Pancreas (tissue), 10 donors: ENCODE measurements at regions not wholly inside any gene's neighbourhood (a gene's known extent, or its start where the extent isn't known, plus 50 kb on each side); places are given as distances from the start of the nearest gene placed in this dataset.
A peak's percentile ranks its signal among the peaks of the same experiment; 100 is the strongest.

ENCODE experiments used
- ATAC-seq, 4 donors: fragments of 200-7000 bp; cut with Tn5 transposase; one replicate each; pipeline versions ENCODE4 v1.8.0 to v1.9.1; 2020; ENCODE audit warnings: mild to moderate bottlenecking in 4 of 4, moderate library complexity in 4 of 4
- DNase-seq, 6 donors: peaks; one replicate each; pipeline ENCODE4 v3.0.0-alpha.2; 2020
- FAIRE-seq: peaks from 2 replicates; lab custom pipeline; 2012; peaks lifted over from hg19 to GRCh38; lab: Jason Lieb, UNC
- H3K27ac ChIP-seq, 4 donors: fragments of 200-600 bp; sonication (generic); 1 replicate in 3 of 4; 2 replicates in 1 of 4; pipeline versions ENCODE4 v1.5.0 to v1.8.0; 2020
- H3K27me3 ChIP-seq, 4 donors: fragments of 200-600 bp; one replicate each; pipeline ENCODE4 v1.8.0; 2021
- H3K36me3 ChIP-seq, 3 donors: fragments of 200-600 bp; sonication (generic) in 1 of 3; one replicate each; pipeline versions ENCODE4 v1.5.0 to v1.8.0; 2020 to 2021
- H3K4me1 ChIP-seq, 3 donors: fragments of 200-600 bp; one replicate each; pipeline ENCODE4 v1.8.0; 2021
- H3K4me3 ChIP-seq, 4 donors: fragments of 200-600 bp; sonication (generic) in 2 of 4; one replicate each; pipeline versions ENCODE4 v1.5.0 to v1.8.0; 2020 to 2021
- H3K9me3 ChIP-seq, 4 donors: fragments of 200-600 bp; one replicate each; pipeline ENCODE4 v1.8.0; 2021
- CTCF ChIP-seq, 4 donors: fragments of 200-600 bp; sonication (generic) in 3 of 4; IDR thresholded peaks; one replicate each; pipeline versions ENCODE4 v1.5.0 to v1.8.0; 2021; ENCODE audit warnings: antibody characterized with exemption in 4 of 4
- WGBS, 2 donors: extraction: QIAGEN DNeasy Blood & Tissue Kit; methylation state at CpG; one replicate each; pipeline ENCODE4 v1.1.7; 2013; 5-methylcytosine and 5-hydroxymethylcytosine counted together
- intact Hi-C, 3 donors: fragments of 100-400 bp; cut with DNase I; formaldehyde crosslinking; loops; one replicate each; pipeline versions ENCODE4 v1.11.1 to v1.14.2; 2022
- donor health status: healthy with polysubstance abuse.
- donor health status: DM: no; HTN: no; CAD: no; lungs with moderate emphysema.
- donor health status: DM: no; HTN: no; CAD: no.
- donor health status: control.
- donor health status: control.
- donor health status: Bipolar disorder and iron deficiency.
- donor health status: DM: yes; HTN: yes; CAD: no.
- donor health status: DM: no; HTN: no; CAD: no.
- donor health status: DM: no; HTN: no; CAD: no.
- donor health status: DM: yes; HTN: yes; CAD: no.

DNA sequence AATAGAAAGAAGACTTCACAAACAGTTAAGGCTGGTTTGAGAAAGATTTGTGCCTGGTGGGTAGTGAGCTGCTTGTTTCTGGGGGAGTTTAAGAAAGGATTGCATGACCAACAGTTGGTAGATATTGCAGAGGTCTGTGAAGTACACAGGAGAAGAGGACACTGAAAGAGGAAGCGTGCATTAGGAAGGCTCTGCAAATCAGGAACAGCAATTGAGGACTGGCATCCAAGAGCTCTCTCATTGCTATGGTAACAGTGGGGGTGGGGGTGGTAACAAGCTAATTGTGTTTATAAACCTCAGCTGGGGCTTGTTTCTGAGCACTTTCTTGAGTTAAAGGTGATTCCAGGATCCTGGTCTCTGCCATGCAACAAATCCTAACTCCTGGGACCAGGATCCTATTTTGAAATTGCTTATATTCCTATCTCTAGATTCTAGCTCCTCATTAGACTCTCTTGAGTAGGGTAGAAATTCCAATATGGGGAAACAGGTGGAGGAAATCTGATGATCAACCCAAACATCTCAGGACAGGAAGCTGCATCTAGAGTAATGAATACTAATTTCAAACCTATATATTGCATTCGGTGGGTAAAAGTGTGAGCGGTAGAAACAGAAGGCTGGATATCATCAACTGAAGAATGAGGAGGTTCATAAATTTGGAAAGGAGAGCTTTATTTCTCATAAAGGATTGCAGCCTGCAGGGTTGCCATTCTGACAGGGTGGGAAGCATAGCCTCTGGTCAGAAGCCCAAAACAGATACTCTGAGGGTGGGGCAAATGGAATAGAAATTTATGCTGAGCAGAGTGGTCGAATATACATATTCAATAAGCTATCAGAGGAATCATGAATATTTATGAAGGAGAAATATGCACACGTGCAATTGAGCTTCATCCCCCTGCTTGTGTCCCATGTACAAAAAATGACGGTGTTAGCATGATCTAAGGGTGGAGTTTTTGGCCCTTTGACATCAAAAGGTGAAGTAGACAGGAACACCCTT lies 79.4 kb downstream of the PTTG1 start:
- no peak for FAIRE-seq
- DNase-seq: no peak
- WGBS, 2 donors: 65 to 77% methylated on average over 6 of the region's 6 CpGs
- no peaks in the 10 kb centered on the region for H3K4me1 ChIP-seq
- no peaks in the 10 kb centered on the region for H3K36me3 ChIP-seq
- H3K27ac ChIP-seq: no peak overlapping the region
- no peak overlapping the region for H3K4me3 ChIP-seq
- no peaks in the 10 kb centered on the region for H3K27me3 ChIP-seq
- H3K9me3 ChIP-seq: no peaks in the 10 kb centered on the region
- peak in 2 of 4 donors; percentile 59 to 75 for ATAC-seq
- intact Hi-C loops: loop anchor here in 1 of 3 donors (10.0 kb wide), 1 partner anchor 284 kb away; no protein-coding TSS in a partner anchor
- TF ChIP-seq CTCF (IDR thresholded peaks at IDR 0.05): no peak

DNA sequence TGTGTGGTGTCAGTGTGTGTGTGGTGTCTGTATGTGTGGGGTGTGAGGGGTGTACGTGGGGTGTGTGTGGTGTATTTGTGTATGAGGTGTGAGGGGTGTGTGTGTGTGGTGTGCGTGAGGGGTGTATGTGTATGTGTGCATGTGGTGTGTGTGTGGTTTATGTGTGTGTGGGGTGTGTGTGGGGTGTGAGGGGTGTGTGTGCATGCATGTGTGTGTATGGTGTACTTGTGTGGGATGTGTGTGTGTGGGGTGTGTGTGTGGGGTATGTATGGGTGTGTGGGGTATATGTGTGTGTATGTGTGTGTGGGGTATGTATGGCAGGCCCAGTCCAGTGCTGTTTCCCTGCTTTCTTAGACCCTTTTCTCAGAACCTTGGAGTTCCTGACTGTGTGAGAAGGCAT lies 83.3 kb downstream of the PTTG1 start:
- H3K36me3 ChIP-seq: no peaks in the 10 kb centered on the region
- ATAC-seq: no peak
- H3K27me3 ChIP-seq: no peaks in the 10 kb centered on the region
- WGBS, 2 donors: 47 to 50% methylated on average over 2 of the region's 2 CpGs
- intact Hi-C loops: loop anchor here in 1 of 3 donors (10.0 kb wide), 1 partner anchor 280 kb away; no protein-coding TSS in a partner anchor
- no peak for TF ChIP-seq CTCF (IDR thresholded peaks at IDR 0.05)
- no peaks in the 10 kb centered on the region for H3K4me1 ChIP-seq
- H3K27ac ChIP-seq: no peak overlapping the region
- H3K4me3 ChIP-seq: no peak overlapping the region
- DNase-seq: no peak
- H3K9me3 ChIP-seq: no peaks in the 10 kb centered on the region
- no peak for FAIRE-seq

GRCh38 chr5:160506006-160507004 lies 84.7 kb downstream of the PTTG1 start:
- Histone ChIP-seq H3K27me3 (no peaks in the 10 kb centered on the region), H3K4me1 (no peaks in the 10 kb centered on the region), H3K36me3 (no peaks in the 10 kb centered on the region), H3K9me3 (no peaks in the 10 kb centered on the region), H3K27ac (no peak overlapping the region), H3K4me3 (no peak overlapping the region)
- intact Hi-C loops: loop anchor here in 1 of 3 donors (10.0 kb wide), 1 partner anchor 278 kb away; no protein-coding TSS in a partner anchor
- DNase-seq: peak in 1 of 6 donors; percentile 31
- WGBS, 2 donors: 76 to 84% methylated on average over 18 of the region's 18 CpGs
- no peak for FAIRE-seq
- peak in 2 of 4 donors; percentile 33 to 46 for ATAC-seq
- TF ChIP-seq CTCF (IDR thresholded peaks at IDR 0.05): no peak

DNA sequence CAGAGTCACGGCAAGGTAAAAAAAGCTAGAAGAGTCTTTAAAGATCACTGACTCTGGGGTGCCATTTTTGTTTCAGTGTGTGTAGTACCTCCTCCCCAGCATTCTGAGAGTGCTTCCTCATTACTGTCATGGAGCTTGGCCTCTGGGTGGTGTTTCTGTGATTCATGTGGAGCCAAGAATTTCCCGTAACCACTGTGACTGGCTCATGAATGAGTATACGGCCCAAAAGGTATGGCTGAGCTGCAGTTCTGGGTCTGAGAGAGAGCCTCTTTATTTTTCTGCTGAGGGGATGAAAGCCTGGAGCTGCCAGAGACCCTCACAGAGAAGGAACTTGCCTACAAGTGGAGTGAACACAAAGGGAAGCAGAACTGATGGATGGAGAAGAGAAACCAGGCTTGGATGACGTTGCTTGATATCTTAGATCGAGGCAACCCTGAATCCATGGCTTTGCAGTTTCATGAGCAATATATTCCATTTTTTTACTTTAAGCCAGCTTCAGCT lies 85.6 kb downstream of the PTTG1 start:
- FAIRE-seq: no peak
- Histone ChIP-seq H3K36me3 (no peaks in the 10 kb centered on the region), H3K4me1 (no peaks in the 10 kb centered on the region), H3K9me3 (no peaks in the 10 kb centered on the region), H3K27ac (no peak overlapping the region), H3K27me3 (no peaks in the 10 kb centered on the region), H3K4me3 (no peak overlapping the region)
- no peak for TF ChIP-seq CTCF (IDR thresholded peaks at IDR 0.05)
- peak in 2 of 4 donors; percentile 39 to 56 for ATAC-seq
- WGBS, 2 donors: 55 to 75% methylated on average over 5 of the region's 5 CpGs
- intact Hi-C loops: loop anchor here in 1 of 3 donors (10.0 kb wide), 1 partner anchor 278 kb away; no protein-coding TSS in a partner anchor
- no peak for DNase-seq
